AG04449 (cell line): ENCODE measurements at regions not wholly inside any gene's neighbourhood (a gene's known extent, or its start where the extent isn't known, plus 50 kb on each side); places are given as distances from the start of the nearest gene placed in this dataset.

Source experiments
- CTCF ChIA-PET: fragments of 350-600 bp; formaldehyde crosslinking; extraction: SDS; loops from one replicate; lab custom pipeline; 2021; ENCODE audit warnings: antibody characterized with exemption; lab: Yijun Ruan, JAX
- POLR2A ChIA-PET: fragments of 400-600, 350-600 bp; formaldehyde crosslinking; extraction: SDS; loops from one replicate; lab custom pipeline; 2020; ENCODE audit warnings: antibody characterized with exemption, inconsistent platforms; lab: Yijun Ruan, JAX
- DNase-seq: peaks from one replicate; pipeline ENCODE4 v3.0.0-alpha.2; 2010; ENCODE audit warnings: low read depth, low spot score
- H3K4me3 ChIP-seq: 2 replicates; pipeline ENCODE4 v1.5.1; 2011; ENCODE audit warnings: low read depth, mild to moderate bottlenecking, control low read depth, low read length
- TF ChIP-seq, protein P1 (sequence below): IDR thresholded peaks from one replicate; pipeline ENCODE4 v1.5.1; 2011; ENCODE audit warnings: mild to moderate bottlenecking, moderate library complexity, low read length, control low read depth, inconsistent platforms; ENCODE audit not compliant: insufficient read depth; ENCODE audit errors: missing control alignments

DNA sequence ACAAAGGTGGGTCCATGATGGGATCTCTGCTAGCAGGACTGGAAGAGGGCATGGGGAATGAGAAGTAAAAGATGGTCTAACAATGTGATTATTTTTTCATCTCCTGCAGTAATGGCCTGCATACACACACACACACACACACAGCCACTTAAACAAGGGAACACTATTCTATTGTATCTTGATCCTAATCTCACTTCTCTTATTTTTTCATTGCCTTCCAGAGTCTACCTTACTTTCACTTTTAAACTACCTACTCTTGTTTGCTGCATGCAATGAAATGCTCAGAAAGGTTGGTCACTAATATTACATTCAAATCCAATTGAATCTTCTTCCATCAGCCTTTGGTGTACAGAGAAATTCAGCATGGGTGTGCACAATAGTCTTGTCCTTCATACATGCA, 853.8 kb downstream of the IGSF11 start:
- H3K4me3 ChIP-seq: no peak overlapping the region
- CTCF ChIA-PET: no interaction called here
- no peak for DNase-seq
- TF ChIP-seq, protein P1, sequence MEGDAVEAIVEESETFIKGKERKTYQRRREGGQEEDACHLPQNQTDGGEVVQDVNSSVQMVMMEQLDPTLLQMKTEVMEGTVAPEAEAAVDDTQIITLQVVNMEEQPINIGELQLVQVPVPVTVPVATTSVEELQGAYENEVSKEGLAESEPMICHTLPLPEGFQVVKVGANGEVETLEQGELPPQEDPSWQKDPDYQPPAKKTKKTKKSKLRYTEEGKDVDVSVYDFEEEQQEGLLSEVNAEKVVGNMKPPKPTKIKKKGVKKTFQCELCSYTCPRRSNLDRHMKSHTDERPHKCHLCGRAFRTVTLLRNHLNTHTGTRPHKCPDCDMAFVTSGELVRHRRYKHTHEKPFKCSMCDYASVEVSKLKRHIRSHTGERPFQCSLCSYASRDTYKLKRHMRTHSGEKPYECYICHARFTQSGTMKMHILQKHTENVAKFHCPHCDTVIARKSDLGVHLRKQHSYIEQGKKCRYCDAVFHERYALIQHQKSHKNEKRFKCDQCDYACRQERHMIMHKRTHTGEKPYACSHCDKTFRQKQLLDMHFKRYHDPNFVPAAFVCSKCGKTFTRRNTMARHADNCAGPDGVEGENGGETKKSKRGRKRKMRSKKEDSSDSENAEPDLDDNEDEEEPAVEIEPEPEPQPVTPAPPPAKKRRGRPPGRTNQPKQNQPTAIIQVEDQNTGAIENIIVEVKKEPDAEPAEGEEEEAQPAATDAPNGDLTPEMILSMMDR: no peak
- POLR2A ChIA-PET: no interaction called here

DNA sequence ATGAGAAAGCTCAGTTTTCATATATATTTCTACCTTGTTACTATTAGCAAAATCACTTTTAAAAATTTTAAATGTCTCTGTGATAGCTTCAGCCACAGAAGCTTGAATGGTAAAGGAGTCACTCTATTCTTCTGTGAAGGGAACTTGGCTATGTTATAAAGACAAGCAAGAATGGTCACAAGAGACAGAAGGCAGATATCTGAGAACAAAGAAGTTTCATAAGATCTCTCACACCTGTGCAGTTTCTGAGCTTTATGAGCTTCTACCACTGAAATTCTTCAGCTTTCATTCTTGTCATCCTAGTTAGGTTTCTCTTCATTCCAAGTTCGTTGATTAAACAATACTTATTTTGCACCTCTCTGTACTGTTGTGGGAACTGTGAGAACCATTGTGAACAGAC, 853.4 kb downstream of the IGSF11 start:
- TF ChIP-seq, protein P1: no peak
- CTCF ChIA-PET: no interaction called here
- H3K4me3 ChIP-seq: no peak overlapping the region
- POLR2A ChIA-PET: no interaction called here
- DNase-seq: no peak

DNA sequence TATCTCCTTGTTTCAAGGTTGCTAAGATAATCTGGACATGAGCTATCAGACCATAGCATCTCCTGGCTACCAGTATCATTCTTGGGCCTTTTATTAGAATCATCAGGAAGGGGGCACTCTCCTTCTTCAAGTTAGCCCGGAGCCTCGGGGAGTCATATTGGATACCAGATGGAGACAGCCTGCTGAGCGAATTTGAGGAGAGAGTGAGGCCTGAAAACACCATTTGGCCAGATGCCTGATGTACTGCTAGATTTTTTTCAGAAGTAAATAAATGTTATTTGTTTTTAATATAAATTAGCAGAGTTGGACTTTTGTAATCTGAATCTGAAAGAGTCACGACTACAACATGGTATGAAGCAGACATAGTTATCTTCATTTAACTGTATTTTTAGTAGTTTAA, 848.6 kb downstream of the IGSF11 start:
- no peak for DNase-seq
- TF ChIP-seq, protein P1: no peak
- POLR2A ChIA-PET: no interaction called here
- no peak overlapping the region for H3K4me3 ChIP-seq
- CTCF ChIA-PET: no interaction called here

DNA sequence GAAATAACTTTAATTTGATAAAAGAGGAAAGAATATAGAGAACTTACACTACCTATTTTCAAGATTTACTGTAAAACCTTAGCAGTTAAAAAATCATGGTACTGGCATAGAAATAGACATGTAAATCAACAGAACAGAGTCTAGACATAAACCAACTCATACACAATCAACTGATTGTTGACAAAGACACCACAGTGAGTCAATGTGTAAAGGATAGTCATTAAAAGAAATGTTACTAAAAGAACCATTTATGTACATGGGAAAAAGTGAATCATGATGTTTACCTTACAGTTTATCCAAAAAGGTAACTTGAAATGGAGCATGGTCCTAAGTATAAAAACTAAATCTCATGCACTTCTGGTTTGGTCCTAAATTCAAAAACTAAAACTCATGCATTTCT, 847.4 kb downstream of the IGSF11 start:
- TF ChIP-seq, protein P1: no peak
- ChIA-PET POLR2A (no interaction called here), CTCF (no interaction called here)
- H3K4me3 ChIP-seq: no peak overlapping the region
- DNase-seq: no peak

- H3K4me3 ChIP-seq: no peak overlapping the region
- ChIA-PET POLR2A (no interaction called here), CTCF (no interaction called here)
- no peak for DNase-seq
- TF ChIP-seq, protein P1: no peak
Observed at GRCh38 chr3:118196183-118196582, 838.5 kb downstream of the IGSF11 start.

- TF ChIP-seq, protein P1: no peak
- DNase-seq: no peak
- POLR2A ChIA-PET: no interaction called here
Observed at GRCh38 chr3:118199044-118199443, 835.6 kb downstream of the IGSF11 start.

More at GRCh38 chr3:118199044-118199443, 835.6 kb downstream of the IGSF11 start:
- CTCF ChIA-PET: no interaction called here
- no peak overlapping the region for H3K4me3 ChIP-seq
